ENCODE measurements at regions not wholly inside any gene's neighbourhood (a gene's known extent, or its start where the extent isn't known, plus 50 kb on each side); places are given as distances from the start of the nearest gene placed in this dataset.

- TF ChIP-seq SPI1 (IDR thresholded peaks at IDR 0.05; ENCODE audit: borderline replicate concordance, low read depth) (no peak), GABPA (IDR thresholded peaks at IDR 0.05; ENCODE audit: low read depth) (no peak), CTCF (IDR thresholded peaks at IDR 0.05; ENCODE audit: insufficient read depth, low read length) (no peak), REST (IDR thresholded peaks at IDR 0.05; ENCODE audit: insufficient replicate concordance, low read depth) (no peak), POLR2AphosphoS5 (IDR thresholded peaks at IDR 0.05; ENCODE audit: low read depth) (peak; percentile 48)
- no peak overlapping the region for H3K4me3 ChIP-seq (replicated peaks; ENCODE audit: insufficient read depth, low read length)
- H3K27me3 ChIP-seq (ENCODE audit: insufficient read depth, poor library complexity, severe bottlenecking), result no peaks in the 10 kb centered on the region
- peak overlapping the region; percentile 51 for H3K27ac ChIP-seq (replicated peaks)
- peak in 1 of 2 experiments; percentile 39 for DNase-seq (ENCODE audit: low read depth in 1 of 2, low spot score in 1 of 2)
Observed at GRCh38 chr2:128489526-128490273, 171.0 kb upstream of the HS6ST1 start.

- Histone ChIP-seq H3K27me3 (ENCODE audit: insufficient read depth, poor library complexity, severe bottlenecking) (no peaks in the 10 kb centered on the region), H3K27ac (replicated peaks) (peak overlapping the region; percentile 51), H3K4me3 (replicated peaks; ENCODE audit: insufficient read depth, low read length) (no peak overlapping the region)
- no peak for DNase-seq (ENCODE audit: low read depth in 1 of 2, low spot score in 1 of 2)
- TF ChIP-seq REST (IDR thresholded peaks at IDR 0.05; ENCODE audit: insufficient replicate concordance, low read depth) (no peak), SPI1 (IDR thresholded peaks at IDR 0.05; ENCODE audit: borderline replicate concordance, low read depth) (peak; percentile 49; the same call in 1 of the 2 replicates)
Observed at GRCh38 chr2:128490321-128490720, 171.7 kb upstream of the HS6ST1 start.

- Histone ChIP-seq H3K4me3 (replicated peaks; ENCODE audit: insufficient read depth, low read length) (no peak overlapping the region), H3K27me3 (ENCODE audit: insufficient read depth, poor library complexity, severe bottlenecking) (no peaks in the 10 kb centered on the region), H3K27ac (replicated peaks) (peak overlapping the region; percentile 51)
- TF ChIP-seq GABPA (IDR thresholded peaks at IDR 0.05; ENCODE audit: low read depth) (no peak), CTCF (IDR thresholded peaks at IDR 0.05; ENCODE audit: insufficient read depth, low read length) (no peak), SPI1 (IDR thresholded peaks at IDR 0.05; ENCODE audit: borderline replicate concordance, low read depth) (peak; percentile 68; the same call in 1 of the 2 replicates), REST (IDR thresholded peaks at IDR 0.05; ENCODE audit: insufficient replicate concordance, low read depth) (peak; percentile 66)
- peak in 1 of 2 experiments; percentile 15 for DNase-seq (ENCODE audit: low read depth in 1 of 2, low spot score in 1 of 2)
Observed at GRCh38 chr2:128490881-128491691, 172.4 kb upstream of the HS6ST1 start.

Data from HL-60 (cell line).